T-helper 2 cell treated with Interferon-gamma antibody and Interleukin-4, amounts not matched to agents 5 μg/mL and 100 μg/mL, for 36 hours (primary cell): ENCODE measurements at regions not wholly inside any gene's neighbourhood (a gene's known extent, or its start where the extent isn't known, plus 50 kb on each side); places are given as distances from the start of the nearest gene placed in this dataset.

Experiments used
- DNase-seq: peaks from one replicate; pipeline ENCODE4 v3.0.0; 2021; ENCODE audit warnings: low spot score
- H3K27ac Mint-ChIP-seq: one replicate; pipeline ENCODE4 v1.8.0; 2021; ENCODE audit warnings: mild to moderate bottlenecking, mixed read lengths
- H3K27me3 Mint-ChIP-seq: one replicate; pipeline ENCODE4 v1.8.0; 2021; ENCODE audit warnings: low read depth, mixed read lengths
- H3K36me3 Mint-ChIP-seq: one replicate; pipeline ENCODE4 v1.8.0; 2021; ENCODE audit warnings: low read depth, mixed read lengths
- H3K4me1 Mint-ChIP-seq: one replicate; pipeline ENCODE4 v1.8.0; 2021; ENCODE audit warnings: low read depth, mixed read lengths
- H3K4me3 Mint-ChIP-seq: one replicate; pipeline ENCODE4 v1.8.0; 2022; ENCODE audit warnings: mild to moderate bottlenecking, moderate library complexity, mixed read lengths
- H3K9me3 Mint-ChIP-seq: one replicate; pipeline ENCODE4 v1.8.0; 2021; ENCODE audit warnings: mixed read lengths

DNA sequence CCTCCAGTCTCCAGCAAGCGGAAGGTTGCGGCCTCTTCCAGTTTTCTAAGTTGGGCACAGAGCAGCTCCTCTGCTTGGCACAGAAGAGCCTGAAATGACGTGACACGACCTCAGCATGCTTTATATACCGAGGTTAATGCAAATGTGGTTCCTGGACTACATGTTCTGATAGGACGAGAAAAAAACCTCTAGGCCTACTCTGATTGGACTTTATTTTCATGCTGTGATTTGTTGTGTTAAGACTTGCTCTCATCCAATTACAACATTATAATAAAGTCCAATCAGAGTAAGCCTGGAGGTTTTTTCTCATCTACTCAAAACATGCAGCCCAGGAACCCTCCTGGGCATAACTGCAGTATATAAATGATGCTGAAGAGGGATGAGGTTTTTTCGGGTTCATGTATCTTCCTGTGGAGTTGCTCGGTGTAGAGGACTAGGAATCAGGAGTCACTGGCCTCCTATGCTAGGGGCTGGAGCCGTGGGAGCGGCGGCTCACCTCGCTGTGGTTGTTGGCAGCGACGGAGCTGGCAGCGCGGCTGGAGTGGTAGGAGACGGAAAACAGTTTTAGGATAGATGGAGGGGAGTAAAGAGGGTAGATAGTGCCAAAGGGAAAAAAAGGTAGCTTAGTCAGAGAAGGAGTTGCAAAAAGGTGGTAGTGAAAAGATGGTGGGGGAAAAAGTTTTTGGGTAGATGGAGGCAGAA lies 878.0 kb downstream of the KCNJ18 start:
- DNase-seq = no peak
- no peaks in the 10 kb centered on the region for H3K27me3 Mint-ChIP-seq
- H3K4me1 Mint-ChIP-seq = no peaks in the 10 kb centered on the region
- H3K9me3 Mint-ChIP-seq = peaks cover 51% of the 10 kb centered on the region
- no peaks in the 10 kb centered on the region for H3K36me3 Mint-ChIP-seq
- no peak overlapping the region for H3K27ac Mint-ChIP-seq
- no peak overlapping the region for H3K4me3 Mint-ChIP-seq

DNA sequence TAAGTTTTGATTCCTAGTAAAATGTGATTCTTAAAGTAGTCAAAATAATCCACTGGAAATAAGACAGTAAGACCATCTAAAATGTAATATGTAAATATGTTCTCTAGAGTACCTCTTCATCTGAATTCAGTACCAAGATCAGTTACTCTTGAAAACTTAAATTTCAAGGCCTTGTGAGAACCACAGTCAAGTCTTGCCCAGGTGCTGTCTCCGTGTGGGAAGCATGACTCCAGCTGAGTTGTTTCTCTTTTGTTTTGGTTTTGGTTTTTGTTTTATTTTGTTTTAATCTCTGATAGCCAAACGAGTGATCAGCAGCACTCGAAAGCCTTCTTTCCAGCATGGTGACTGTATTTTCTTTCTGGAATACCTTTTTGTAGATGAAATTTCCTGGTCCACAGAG lies 907.0 kb downstream of the KCNJ18 start:
- no peaks in the 10 kb centered on the region for H3K4me1 Mint-ChIP-seq
- H3K27ac Mint-ChIP-seq = no peak overlapping the region
- no peak for DNase-seq
- no peaks in the 10 kb centered on the region for H3K36me3 Mint-ChIP-seq
- no peak overlapping the region for H3K4me3 Mint-ChIP-seq
- H3K27me3 Mint-ChIP-seq = no peaks in the 10 kb centered on the region
- H3K9me3 Mint-ChIP-seq = peaks cover 37% of the 10 kb centered on the region

DNA sequence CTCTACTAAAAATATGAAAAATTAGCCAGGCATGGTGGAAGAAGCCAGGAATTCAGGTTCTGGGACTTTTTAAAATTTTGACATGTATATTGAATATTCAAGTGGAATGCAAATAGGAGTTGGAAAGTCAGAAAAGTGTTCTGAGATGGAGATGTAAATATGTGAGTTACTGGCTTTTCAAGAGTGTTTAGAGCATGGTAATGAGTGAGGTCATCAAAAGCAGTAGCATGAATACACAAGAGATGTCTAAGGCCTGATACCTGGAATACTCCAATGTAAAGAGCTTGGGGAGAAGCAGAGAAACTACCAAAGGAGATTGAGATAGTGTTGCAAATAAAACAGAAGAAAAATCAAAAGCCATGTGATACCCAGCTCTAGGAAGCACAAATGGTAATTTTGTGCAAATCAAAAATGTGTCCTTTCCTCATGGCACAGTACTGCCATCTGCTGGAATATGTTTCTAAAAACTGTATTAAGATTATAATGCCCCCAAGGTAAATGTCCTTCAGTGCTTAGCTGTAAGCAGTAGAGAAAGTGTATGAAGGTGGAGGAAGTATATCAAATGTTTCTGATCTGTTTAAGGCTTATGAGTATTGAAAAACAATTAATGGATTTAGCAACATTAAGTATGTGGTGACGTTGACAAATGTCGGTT lies 908.4 kb downstream of the KCNJ18 start:
- Mint-ChIP-seq H3K27ac (no peak overlapping the region), H3K36me3 (no peaks in the 10 kb centered on the region), H3K27me3 (no peaks in the 10 kb centered on the region), H3K4me3 (no peak overlapping the region), H3K4me1 (no peaks in the 10 kb centered on the region), H3K9me3 (peaks cover 46% of the 10 kb centered on the region)
- DNase-seq = no peak
